ENCODE measurements at regions not wholly inside any gene's neighbourhood (a gene's known extent, or its start where the extent isn't known, plus 50 kb on each side); places are given as distances from the start of the nearest gene placed in this dataset.
A peak's percentile ranks its signal among the peaks of the same experiment; 100 is the strongest.
"Not testable (repeated sequence)": the region's sequence is repeated elsewhere in the genome, so short reads cannot be mapped to it uniquely, and the experiment has no call there.

- DNase-seq (ENCODE audit: low read depth), result peak; percentile 9
These were observed 62.1 kb upstream of the LANCL3 start for GRCh38 chrX:37509349-37509748.

GRCh38 chrX:37516512-37516911 is 54.9 kb upstream of the LANCL3 start:
- not testable (repeated sequence) for DNase-seq (ENCODE audit: low read depth)

- DNase-seq (ENCODE audit: low read depth), result not testable (repeated sequence)
These were observed 52.2 kb upstream of the LANCL3 start for GRCh38 chrX:37519261-37519660.

- peak; percentile 89 for DNase-seq (ENCODE audit: low read depth)
These were observed 50.5 kb upstream of the LANCL3 start for GRCh38 chrX:37520860-37521450.

All from M059J (cell line).